Astrocyte of the spinal cord (primary cell): ENCODE measurements at regions not wholly inside any gene's neighbourhood (a gene's known extent, or its start where the extent isn't known, plus 50 kb on each side); places are given as distances from the start of the nearest gene placed in this dataset.
"Not testable (repeated sequence)": the region's sequence is repeated elsewhere in the genome, so short reads cannot be mapped to it uniquely, and the experiment has no call there.

Experiments used
- DNase-seq: peaks from one replicate; pipeline ENCODE4 v3.0.0; 2011; ENCODE audit warnings: low read depth, low spot score
- H3K4me3 ChIP-seq: 2 replicates; pipeline ENCODE4 v1.5.1; 2011; ENCODE audit warnings: low read depth, mild to moderate bottlenecking, low read length, moderate library complexity
- CTCF ChIP-seq: IDR thresholded peaks from 2 replicates; pipeline ENCODE4 v1.5.1; 2012; ENCODE audit warnings: low read depth, mild to moderate bottlenecking, low read length, inconsistent platforms
- in situ Hi-C: cut with HindIII; loops from 2 replicates; pipeline ENCODE4 v1.10.0; 2017; ENCODE audit warnings: low sequenced_read_pairs

- TF ChIP-seq CTCF: no peak
- H3K4me3 ChIP-seq: no peak overlapping the region
- in situ Hi-C loops: no loop called here
- no peak for DNase-seq
Measured at GRCh38 chr10:29776246-29776645, 141.5 kb upstream of the SVIL start.

- no peak overlapping the region for H3K4me3 ChIP-seq
- in situ Hi-C loops: no loop called here
- TF ChIP-seq CTCF: no peak
- no peak for DNase-seq
Measured at GRCh38 chr10:29774475-29774874, 139.7 kb upstream of the SVIL start.

GRCh38 chr10:29773675-29774091, 138.9 kb upstream of the SVIL start:
- no peak for DNase-seq
- in situ Hi-C loops: no loop called here
- no peak overlapping the region for H3K4me3 ChIP-seq
- TF ChIP-seq CTCF: no peak

- H3K4me3 ChIP-seq: no peak overlapping the region
- TF ChIP-seq CTCF: no peak
Measured at GRCh38 chr10:29772403-29772802, 137.6 kb upstream of the SVIL start.

GRCh38 chr10:29771376-29771775, 136.6 kb upstream of the SVIL start:
- no peak for TF ChIP-seq CTCF
- DNase-seq: no peak
- in situ Hi-C loops: no loop called here
- H3K4me3 ChIP-seq: no peak overlapping the region

More at GRCh38 chr10:29772403-29772802, 137.6 kb upstream of the SVIL start:
- no peak for DNase-seq
- in situ Hi-C loops: no loop called here

- DNase-seq, in situ Hi-C loops, H3K4me3 ChIP-seq: not testable (repeated sequence)
Measured at GRCh38 chr10:29769277-29769676, 134.5 kb upstream of the SVIL start.

- H3K4me3 ChIP-seq: no peak overlapping the region
- TF ChIP-seq CTCF: no peak
- no peak for DNase-seq
- in situ Hi-C loops: no loop called here
Measured at GRCh38 chr10:29767968-29768367, 133.2 kb upstream of the SVIL start.
